Activated naive CD4-positive, alpha-beta T cell treated with anti-CD3 and anti-CD28 coated beads, Interleukin-2, amount 10 ng/mL, durations not matched to agents 7 days and 5 days (primary cell): ENCODE measurements at regions not wholly inside any gene's neighbourhood (a gene's known extent, or its start where the extent isn't known, plus 50 kb on each side); places are given as distances from the start of the nearest gene placed in this dataset.

ENCODE experiments used
- CTCF ChIA-PET: fragments of 350-600 bp; sonication (Branson Sonifier 250); formaldehyde crosslinking; loops from one replicate; lab custom pipeline; 2021; ENCODE audit warnings: antibody characterized with exemption; lab: Charles Lee
- DNase-seq: peaks from one replicate; pipeline ENCODE4 v3.0.0-alpha.2; 2020
- H3K27ac Mint-ChIP-seq: one replicate; pipeline ENCODE4 v1.8.0; 2021; ENCODE audit warnings: mild to moderate bottlenecking, moderate library complexity, mixed read lengths
- H3K27me3 Mint-ChIP-seq: one replicate; pipeline ENCODE4 v1.8.0; 2021; ENCODE audit warnings: mild to moderate bottlenecking, mixed read lengths
- H3K36me3 Mint-ChIP-seq: one replicate; pipeline ENCODE4 v1.8.0; 2021; ENCODE audit warnings: mixed read lengths
- H3K4me1 Mint-ChIP-seq: one replicate; pipeline ENCODE4 v1.8.0; 2021; ENCODE audit warnings: mixed read lengths
- H3K4me3 Mint-ChIP-seq: one replicate; pipeline ENCODE4 v1.8.0; 2021; ENCODE audit warnings: mild to moderate bottlenecking, moderate library complexity, mixed read lengths
- H3K9me3 Mint-ChIP-seq: one replicate; pipeline ENCODE4 v1.8.0; 2021; ENCODE audit warnings: mixed read lengths

- CTCF ChIA-PET, result no interaction called here
- H3K27ac Mint-ChIP-seq, result no peak overlapping the region
- H3K9me3 Mint-ChIP-seq, result no peaks in the 10 kb centered on the region
- H3K4me1 Mint-ChIP-seq, result no peaks in the 10 kb centered on the region
- H3K4me3 Mint-ChIP-seq, result no peak overlapping the region
- DNase-seq, result no peak
- H3K36me3 Mint-ChIP-seq, result no peaks in the 10 kb centered on the region
- H3K27me3 Mint-ChIP-seq, result no peaks in the 10 kb centered on the region
Observed at GRCh38 chr4:125762537-125762936, 447.8 kb downstream of the FAT4 start.

- no peaks in the 10 kb centered on the region for H3K9me3 Mint-ChIP-seq
- no peaks in the 10 kb centered on the region for H3K36me3 Mint-ChIP-seq
- H3K4me3 Mint-ChIP-seq, result no peak overlapping the region
- no peak for DNase-seq
- H3K4me1 Mint-ChIP-seq, result no peaks in the 10 kb centered on the region
- H3K27ac Mint-ChIP-seq, result no peak overlapping the region
- H3K27me3 Mint-ChIP-seq, result no peaks in the 10 kb centered on the region
- CTCF ChIA-PET, result no interaction called here
Observed at GRCh38 chr4:125765941-125766340, 451.2 kb downstream of the FAT4 start.

DNA sequence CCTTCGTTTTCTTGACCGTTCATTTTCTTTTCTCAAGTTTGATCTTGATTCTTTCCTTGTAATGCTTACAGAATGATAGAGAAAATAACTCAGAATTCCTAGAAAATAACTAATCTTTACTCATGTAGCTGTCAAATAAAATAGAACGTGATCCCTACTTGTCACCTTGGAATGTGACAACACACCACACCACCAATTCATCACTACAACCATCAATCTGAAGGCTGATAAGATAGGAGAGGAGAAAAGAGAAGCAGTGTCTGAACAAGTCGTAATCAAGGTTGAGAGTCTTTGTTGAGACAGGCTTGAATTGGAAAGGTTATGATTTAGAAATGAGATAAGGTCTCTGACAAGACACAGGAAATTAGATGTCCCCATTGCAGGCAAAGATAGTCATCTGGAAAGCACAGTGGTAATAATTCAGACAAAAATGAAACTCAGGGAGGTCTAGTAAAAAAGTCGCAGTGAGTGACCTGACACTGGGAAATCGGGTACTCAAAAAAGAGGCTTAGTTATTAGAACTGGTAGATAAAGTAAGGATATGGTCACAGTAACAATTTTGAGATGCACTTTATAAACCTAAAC is 456.2 kb downstream of the FAT4 start:
- CTCF ChIA-PET, result no interaction called here
- Mint-ChIP-seq H3K9me3 (peaks cover 5% of the 10 kb centered on the region), H3K4me1 (no peaks in the 10 kb centered on the region), H3K27me3 (no peaks in the 10 kb centered on the region), H3K4me3 (no peak overlapping the region), H3K36me3 (no peaks in the 10 kb centered on the region), H3K27ac (no peak overlapping the region)
- no peak for DNase-seq

DNA sequence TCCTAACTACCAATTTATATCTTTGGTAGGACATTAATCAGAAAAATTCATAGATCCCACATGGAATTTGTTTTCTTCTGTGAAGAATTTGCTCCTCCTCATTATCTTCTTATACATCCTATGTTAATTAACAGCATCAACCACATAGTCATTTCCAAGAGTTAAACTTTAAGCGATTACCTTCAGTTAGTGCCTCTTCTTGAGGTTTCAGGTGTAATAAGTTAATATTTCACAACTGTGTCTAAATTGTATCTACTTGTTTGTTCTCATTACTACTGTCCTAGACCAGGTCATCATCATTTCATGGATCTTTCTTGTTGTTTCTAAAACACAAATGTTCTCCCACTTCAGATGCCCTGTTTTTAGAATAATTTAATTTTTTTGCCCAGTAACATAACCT is 457.9 kb downstream of the FAT4 start:
- H3K4me1 Mint-ChIP-seq, result no peaks in the 10 kb centered on the region
- DNase-seq, result no peak
- peaks cover 10% of the 10 kb centered on the region for H3K9me3 Mint-ChIP-seq
- no peak overlapping the region for H3K27ac Mint-ChIP-seq
- no peaks in the 10 kb centered on the region for H3K27me3 Mint-ChIP-seq
- CTCF ChIA-PET, result no interaction called here
- no peak overlapping the region for H3K4me3 Mint-ChIP-seq
- H3K36me3 Mint-ChIP-seq, result no peaks in the 10 kb centered on the region

DNA sequence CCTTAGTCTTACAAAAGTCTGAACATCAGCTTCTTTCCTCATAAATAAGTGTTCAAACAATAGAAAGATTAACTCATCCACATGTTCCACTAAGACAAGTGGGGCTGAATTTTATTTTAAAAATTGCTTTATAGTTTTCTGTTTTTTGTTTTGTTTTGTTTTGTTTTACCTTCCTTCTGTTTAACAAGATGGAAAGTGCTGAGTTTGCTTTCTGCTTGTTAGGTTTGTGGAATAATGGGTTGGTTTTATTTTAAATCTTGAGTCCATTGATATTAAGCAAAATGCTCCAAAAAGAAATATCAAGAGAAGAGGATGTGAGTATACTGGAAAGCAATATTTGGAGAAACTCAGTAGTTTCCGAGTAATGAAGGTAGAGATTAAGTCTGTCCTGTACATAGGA is 458.7 kb downstream of the FAT4 start:
- peaks cover 11% of the 10 kb centered on the region for H3K9me3 Mint-ChIP-seq
- CTCF ChIA-PET, result no interaction called here
- DNase-seq, result no peak
- H3K36me3 Mint-ChIP-seq, result no peaks in the 10 kb centered on the region
- no peak overlapping the region for H3K27ac Mint-ChIP-seq
- no peak overlapping the region for H3K4me3 Mint-ChIP-seq
- no peaks in the 10 kb centered on the region for H3K27me3 Mint-ChIP-seq
- H3K4me1 Mint-ChIP-seq, result no peaks in the 10 kb centered on the region

GRCh38 chr4:125773931-125774330 is 459.2 kb downstream of the FAT4 start:
- H3K4me1 Mint-ChIP-seq, result no peaks in the 10 kb centered on the region
- H3K27ac Mint-ChIP-seq, result no peak overlapping the region
- CTCF ChIA-PET, result no interaction called here
- DNase-seq, result no peak
- peaks cover 14% of the 10 kb centered on the region for H3K9me3 Mint-ChIP-seq
- H3K4me3 Mint-ChIP-seq, result no peak overlapping the region
- no peaks in the 10 kb centered on the region for H3K27me3 Mint-ChIP-seq
- H3K36me3 Mint-ChIP-seq, result no peaks in the 10 kb centered on the region

GRCh38 chr4:125776146-125776545 is 461.4 kb downstream of the FAT4 start:
- CTCF ChIA-PET, result no interaction called here
- no peaks in the 10 kb centered on the region for H3K4me1 Mint-ChIP-seq
- H3K9me3 Mint-ChIP-seq, result peaks cover 14% of the 10 kb centered on the region
- DNase-seq, result no peak
- H3K27ac Mint-ChIP-seq, result no peak overlapping the region
- no peaks in the 10 kb centered on the region for H3K36me3 Mint-ChIP-seq
- H3K4me3 Mint-ChIP-seq, result no peak overlapping the region
- H3K27me3 Mint-ChIP-seq, result no peaks in the 10 kb centered on the region

DNA sequence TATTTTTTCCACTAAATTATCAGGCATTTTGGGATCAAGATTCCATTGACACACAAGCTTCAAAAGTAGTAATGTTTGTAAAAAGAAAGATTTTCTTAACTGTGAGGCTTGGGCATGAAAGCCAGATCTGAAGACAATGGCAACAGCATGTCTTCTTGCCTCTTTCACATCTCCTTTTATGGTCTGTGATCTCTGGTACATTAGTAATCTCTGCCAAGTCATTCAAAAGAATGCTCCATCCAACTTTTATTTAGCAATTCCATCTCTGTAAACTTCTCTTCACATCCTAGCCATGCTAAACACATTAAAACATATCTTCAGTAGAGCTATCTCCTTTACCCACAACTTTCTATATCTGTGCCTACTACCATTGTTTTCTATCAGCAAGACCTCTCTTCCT is 465.4 kb downstream of the FAT4 start:
- no peak for DNase-seq
- Mint-ChIP-seq H3K4me1 (no peaks in the 10 kb centered on the region), H3K4me3 (no peak overlapping the region), H3K27me3 (no peaks in the 10 kb centered on the region), H3K27ac (no peak overlapping the region), H3K9me3 (peaks cover 12% of the 10 kb centered on the region), H3K36me3 (no peaks in the 10 kb centered on the region)
- CTCF ChIA-PET, result no interaction called here

GRCh38 chr4:125780747-125781146 is 466.0 kb downstream of the FAT4 start:
- no peaks in the 10 kb centered on the region for H3K27me3 Mint-ChIP-seq
- H3K9me3 Mint-ChIP-seq, result peaks cover 9% of the 10 kb centered on the region
- no peak overlapping the region for H3K4me3 Mint-ChIP-seq
- no peak for DNase-seq
- CTCF ChIA-PET, result no interaction called here
- no peaks in the 10 kb centered on the region for H3K4me1 Mint-ChIP-seq
- H3K36me3 Mint-ChIP-seq, result no peaks in the 10 kb centered on the region
- no peak overlapping the region for H3K27ac Mint-ChIP-seq

- DNase-seq, result no peak
- Mint-ChIP-seq H3K27me3 (no peaks in the 10 kb centered on the region), H3K4me1 (no peaks in the 10 kb centered on the region), H3K36me3 (no peaks in the 10 kb centered on the region), H3K9me3 (peaks cover 9% of the 10 kb centered on the region), H3K27ac (no peak overlapping the region), H3K4me3 (no peak overlapping the region)
- CTCF ChIA-PET, result no interaction called here
Observed at GRCh38 chr4:125781651-125782050, 466.9 kb downstream of the FAT4 start.

DNA sequence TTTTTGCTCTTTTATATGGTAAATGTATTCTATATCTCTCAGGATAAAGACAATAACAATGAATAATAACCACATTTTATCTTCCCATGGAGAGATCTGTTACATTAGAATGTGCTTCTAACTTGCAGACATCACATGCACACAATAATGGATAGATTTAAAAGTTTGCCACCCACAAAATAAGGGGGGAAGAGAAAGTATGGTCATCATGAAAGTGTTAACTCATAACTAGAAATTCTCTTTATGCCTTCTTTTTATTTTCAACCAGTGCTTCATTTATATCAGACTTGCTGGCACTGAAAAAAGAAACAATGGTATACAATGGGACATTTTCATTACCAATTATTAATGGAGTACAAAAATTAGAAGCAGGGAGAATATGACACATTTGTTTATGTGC is 470.0 kb downstream of the FAT4 start:
- no peaks in the 10 kb centered on the region for H3K27me3 Mint-ChIP-seq
- no peaks in the 10 kb centered on the region for H3K36me3 Mint-ChIP-seq
- no peak overlapping the region for H3K4me3 Mint-ChIP-seq
- no peak for DNase-seq
- H3K9me3 Mint-ChIP-seq, result no peaks in the 10 kb centered on the region
- no peaks in the 10 kb centered on the region for H3K4me1 Mint-ChIP-seq
- CTCF ChIA-PET, result no interaction called here
- no peak overlapping the region for H3K27ac Mint-ChIP-seq

- Mint-ChIP-seq H3K4me3 (no peak overlapping the region), H3K9me3 (no peaks in the 10 kb centered on the region), H3K27me3 (no peaks in the 10 kb centered on the region), H3K4me1 (no peaks in the 10 kb centered on the region), H3K27ac (no peak overlapping the region), H3K36me3 (no peaks in the 10 kb centered on the region)
- no peak for DNase-seq
- CTCF ChIA-PET, result no interaction called here
Observed at GRCh38 chr4:125787707-125788106, 473.0 kb downstream of the FAT4 start.

- CTCF ChIA-PET, result no interaction called here
- Mint-ChIP-seq H3K27me3 (no peaks in the 10 kb centered on the region), H3K4me3 (no peak overlapping the region), H3K9me3 (peaks cover 3% of the 10 kb centered on the region), H3K36me3 (no peaks in the 10 kb centered on the region), H3K27ac (no peak overlapping the region), H3K4me1 (no peaks in the 10 kb centered on the region)
- no peak for DNase-seq
Observed at GRCh38 chr4:125789023-125789422, 474.3 kb downstream of the FAT4 start.

GRCh38 chr4:125791896-125792295 is 477.1 kb downstream of the FAT4 start:
- Mint-ChIP-seq H3K4me1 (no peaks in the 10 kb centered on the region), H3K9me3 (peaks cover 3% of the 10 kb centered on the region), H3K27me3 (no peaks in the 10 kb centered on the region), H3K4me3 (no peak overlapping the region), H3K27ac (no peak overlapping the region), H3K36me3 (no peaks in the 10 kb centered on the region)
- no peak for DNase-seq
- CTCF ChIA-PET, result no interaction called here

- CTCF ChIA-PET, result no interaction called here
- Mint-ChIP-seq H3K9me3 (peaks cover 3% of the 10 kb centered on the region), H3K27ac (no peak overlapping the region), H3K4me3 (no peak overlapping the region), H3K36me3 (no peaks in the 10 kb centered on the region), H3K27me3 (no peaks in the 10 kb centered on the region), H3K4me1 (no peaks in the 10 kb centered on the region)
- no peak for DNase-seq
Observed at GRCh38 chr4:125794989-125795388, 480.2 kb downstream of the FAT4 start.

DNA sequence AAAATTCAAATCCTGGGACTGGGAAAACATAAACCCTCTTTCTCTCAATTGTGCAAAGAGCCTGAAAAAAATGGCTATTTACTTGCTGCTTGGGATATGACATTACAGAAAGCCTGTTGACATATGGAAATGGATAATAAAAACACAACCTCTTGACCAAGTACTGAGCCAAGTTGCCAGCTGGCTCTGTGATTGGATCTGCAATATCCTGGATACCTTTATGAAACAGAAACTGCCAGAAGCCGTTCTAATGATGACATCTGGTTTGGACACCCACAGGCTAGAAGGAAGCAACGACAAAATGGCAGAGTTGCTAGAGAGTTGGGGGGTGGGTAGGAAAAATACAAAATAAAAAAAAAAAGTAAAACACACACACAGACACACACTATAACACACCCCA is 481.4 kb downstream of the FAT4 start:
- CTCF ChIA-PET, result no interaction called here
- Mint-ChIP-seq H3K9me3 (peaks cover 3% of the 10 kb centered on the region), H3K4me3 (no peak overlapping the region), H3K4me1 (no peaks in the 10 kb centered on the region), H3K27ac (no peak overlapping the region), H3K36me3 (no peaks in the 10 kb centered on the region), H3K27me3 (no peaks in the 10 kb centered on the region)
- DNase-seq, result no peak
